Effector memory CD8-positive, alpha-beta T cell (primary cell): ENCODE measurements at regions not wholly inside any gene's neighbourhood (a gene's known extent, or its start where the extent isn't known, plus 50 kb on each side); places are given as distances from the start of the nearest gene placed in this dataset.

Experiments used
- ATAC-seq: fragments of 150-1000 bp; cut with Tn5 transposase; replicated peaks from 2 replicates; pipeline ENCODE4 v1.10.0; 2021; ENCODE audit warnings: mild to moderate bottlenecking, moderate library complexity
- DNase-seq, 3 experiments: peaks; one replicate each; pipeline ENCODE4 v3.0.0; 2021
- H3K27ac Mint-ChIP-seq, 2 donors: one replicate each; pipeline ENCODE4 v1.8.0; 2022; ENCODE audit warnings: mild to moderate bottlenecking in 2 of 2, mixed read lengths in 2 of 2, moderate library complexity in 2 of 2
- H3K27me3 Mint-ChIP-seq, 2 donors: one replicate each; pipeline ENCODE4 v1.8.0; 2022; ENCODE audit warnings: mixed read lengths in 2 of 2
- H3K36me3 Mint-ChIP-seq: one replicate; pipeline ENCODE4 v1.8.0; 2022; ENCODE audit warnings: mild to moderate bottlenecking, moderate library complexity, mixed read lengths; ENCODE audit not compliant: insufficient read depth
- H3K4me1 Mint-ChIP-seq, 2 donors: one replicate each; pipeline ENCODE4 v1.8.0; 2022; ENCODE audit warnings: low read depth in 2 of 2, mixed read lengths in 2 of 2
- H3K4me3 Mint-ChIP-seq, 2 donors: one replicate each; pipeline ENCODE4 v1.8.0; 2022; ENCODE audit warnings: mild to moderate bottlenecking in 2 of 2, mixed read lengths in 2 of 2, moderate library complexity in 2 of 2
- H3K9me3 Mint-ChIP-seq, 2 donors: one replicate each; pipeline ENCODE4 v1.8.0; 2022; ENCODE audit warnings: mixed read lengths in 2 of 2

DNA sequence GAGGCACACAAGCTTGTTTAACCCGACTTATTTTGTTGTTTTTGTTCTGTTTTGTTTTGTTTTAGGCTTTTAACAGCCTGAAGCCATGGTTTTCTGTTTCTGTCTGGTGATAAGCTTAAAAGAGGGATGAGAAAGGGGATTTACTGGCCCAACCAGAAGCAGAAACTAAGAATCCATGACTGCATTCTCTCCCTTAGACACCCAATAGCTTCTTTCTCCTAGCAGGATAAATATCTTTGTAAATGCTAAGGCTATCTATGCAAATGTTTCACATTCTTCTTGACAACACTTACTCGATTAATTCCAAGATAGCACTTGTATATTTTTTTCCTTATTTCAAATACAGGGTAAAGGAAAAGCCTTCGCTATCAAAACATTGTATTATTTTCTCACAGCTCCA is 53.7 kb upstream of the SMAD1 start:
- Mint-ChIP-seq H3K4me1 (no peaks in the 10 kb centered on the region), H3K9me3 (no peaks in the 10 kb centered on the region), H3K4me3 (no peak overlapping the region), H3K27me3 (peaks cover 6 to 10% of the 10 kb centered on the region in 2 donors), H3K36me3 (no peaks in the 10 kb centered on the region), H3K27ac (no peak overlapping the region)
- DNase-seq = no peak
- no peak for ATAC-seq

DNA sequence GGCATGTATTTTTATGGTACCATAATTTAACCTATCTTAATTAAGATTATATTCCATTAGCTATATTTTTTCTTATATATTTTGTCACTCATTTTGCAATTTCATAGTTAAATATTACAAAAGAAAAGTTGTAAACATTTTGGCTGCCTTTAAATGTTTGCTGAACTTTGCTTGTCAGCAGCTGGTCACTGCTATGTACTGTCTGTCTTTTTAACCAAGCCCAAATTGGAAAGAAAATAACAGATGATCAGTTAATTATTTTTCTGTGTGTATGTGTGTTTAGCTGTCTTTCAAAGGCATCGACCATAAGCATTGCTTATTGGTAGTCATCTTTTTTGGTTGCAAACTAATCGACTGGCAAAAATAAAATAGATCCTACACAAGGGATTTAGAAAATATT is 54.4 kb upstream of the SMAD1 start:
- Mint-ChIP-seq H3K27me3 (peaks cover 6 to 10% of the 10 kb centered on the region in 2 donors), H3K27ac (no peak overlapping the region), H3K4me1 (no peaks in the 10 kb centered on the region), H3K9me3 (no peaks in the 10 kb centered on the region), H3K36me3 (no peaks in the 10 kb centered on the region), H3K4me3 (no peak overlapping the region)
- no peak for DNase-seq
- no peak for ATAC-seq

DNA sequence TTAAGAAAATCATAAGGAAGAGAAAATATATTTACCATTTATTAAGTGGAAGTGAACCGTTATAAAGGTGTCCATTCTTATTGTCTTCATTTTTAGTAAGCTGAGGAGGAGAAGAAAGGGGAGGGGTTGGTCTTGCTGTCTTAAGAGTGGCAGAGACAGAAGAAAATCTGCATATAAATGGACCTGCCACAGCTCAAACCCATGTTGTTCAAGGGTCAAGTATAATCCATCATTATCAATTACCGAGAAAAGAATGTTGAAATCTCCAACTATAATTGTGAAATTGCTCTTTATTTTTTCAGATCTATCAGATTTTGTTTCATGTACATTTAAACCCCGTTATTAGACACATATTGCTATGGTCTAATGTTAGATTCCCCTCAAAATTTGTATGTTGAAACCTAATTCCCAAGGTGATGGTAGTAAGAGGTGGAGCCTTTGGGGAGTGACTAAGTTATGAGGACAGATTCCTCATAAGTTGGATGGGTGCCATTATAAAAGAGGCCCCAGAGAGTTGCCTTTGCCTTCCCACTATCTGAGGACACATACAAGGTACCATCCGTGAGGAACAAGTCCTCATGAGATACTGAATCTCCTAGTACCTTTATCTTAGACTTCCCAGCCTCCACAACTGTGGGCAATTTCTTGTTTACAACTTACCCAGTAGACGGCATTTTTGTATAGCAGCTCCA is 58.5 kb upstream of the SMAD1 start:
- peaks cover 8 to 11% of the 10 kb centered on the region in 2 donors for H3K27me3 Mint-ChIP-seq
- ATAC-seq = no peak
- DNase-seq = no peak
- H3K4me3 Mint-ChIP-seq = no peak overlapping the region
- H3K36me3 Mint-ChIP-seq = no peaks in the 10 kb centered on the region
- H3K27ac Mint-ChIP-seq = no peak overlapping the region
- no peaks in the 10 kb centered on the region for H3K4me1 Mint-ChIP-seq
- no peaks in the 10 kb centered on the region for H3K9me3 Mint-ChIP-seq

DNA sequence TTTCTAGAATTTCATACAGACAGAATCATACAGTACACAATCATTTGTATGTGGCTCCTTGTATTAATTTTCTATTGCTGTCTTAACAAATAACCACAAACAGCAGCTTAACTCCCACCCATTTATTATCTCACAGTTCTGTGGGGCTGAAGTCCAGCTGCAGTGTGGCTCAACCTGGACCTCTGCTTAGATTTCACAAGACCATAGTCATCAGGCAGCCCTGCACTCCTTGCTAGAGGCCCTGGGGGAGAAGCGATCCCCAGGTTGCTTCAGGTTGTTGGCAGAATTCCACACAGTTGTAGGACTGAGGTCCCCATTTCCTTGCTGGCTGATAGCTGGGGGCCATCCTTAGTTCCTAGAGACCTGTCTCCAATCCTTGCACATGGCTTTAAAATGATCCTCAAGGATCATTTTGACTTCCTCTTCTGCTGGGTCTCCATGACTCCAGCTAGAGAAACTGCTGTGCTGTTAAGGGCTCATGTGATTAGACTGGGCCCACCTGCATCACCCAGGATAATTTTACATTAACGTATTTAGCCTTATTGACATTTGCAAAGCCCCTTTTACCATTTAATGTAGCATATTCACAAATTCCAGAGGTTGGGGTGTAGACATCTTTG is 60.9 kb upstream of the SMAD1 start:
- H3K4me3 Mint-ChIP-seq = no peak overlapping the region
- no peak overlapping the region for H3K27ac Mint-ChIP-seq
- no peaks in the 10 kb centered on the region for H3K36me3 Mint-ChIP-seq
- ATAC-seq (no peak), DNase-seq (no peak)
- peaks cover 0 to 18% of the 10 kb centered on the region in 2 donors for H3K27me3 Mint-ChIP-seq
- H3K4me1 Mint-ChIP-seq = no peaks in the 10 kb centered on the region
- H3K9me3 Mint-ChIP-seq = no peaks in the 10 kb centered on the region

DNA sequence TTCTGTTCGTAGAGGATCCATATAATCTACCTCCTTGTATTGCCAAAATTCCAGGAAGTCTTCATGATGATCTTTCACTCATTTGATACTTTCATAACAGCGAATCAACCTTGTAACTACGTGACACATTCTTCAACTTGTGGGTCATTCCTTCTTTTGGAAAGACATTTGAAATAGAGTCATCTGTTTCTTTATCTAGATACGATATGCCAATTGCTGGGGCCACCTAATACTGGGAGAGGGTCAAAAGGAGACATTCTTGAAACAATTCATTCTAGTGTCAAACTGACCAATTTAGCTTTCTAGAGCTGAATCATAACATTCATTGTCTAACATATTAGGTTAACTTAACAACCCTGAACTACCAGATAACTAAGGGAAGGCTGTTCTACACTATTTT is 62.9 kb upstream of the SMAD1 start:
- DNase-seq (no peak), ATAC-seq (no peak)
- no peak overlapping the region for H3K27ac Mint-ChIP-seq

DNA sequence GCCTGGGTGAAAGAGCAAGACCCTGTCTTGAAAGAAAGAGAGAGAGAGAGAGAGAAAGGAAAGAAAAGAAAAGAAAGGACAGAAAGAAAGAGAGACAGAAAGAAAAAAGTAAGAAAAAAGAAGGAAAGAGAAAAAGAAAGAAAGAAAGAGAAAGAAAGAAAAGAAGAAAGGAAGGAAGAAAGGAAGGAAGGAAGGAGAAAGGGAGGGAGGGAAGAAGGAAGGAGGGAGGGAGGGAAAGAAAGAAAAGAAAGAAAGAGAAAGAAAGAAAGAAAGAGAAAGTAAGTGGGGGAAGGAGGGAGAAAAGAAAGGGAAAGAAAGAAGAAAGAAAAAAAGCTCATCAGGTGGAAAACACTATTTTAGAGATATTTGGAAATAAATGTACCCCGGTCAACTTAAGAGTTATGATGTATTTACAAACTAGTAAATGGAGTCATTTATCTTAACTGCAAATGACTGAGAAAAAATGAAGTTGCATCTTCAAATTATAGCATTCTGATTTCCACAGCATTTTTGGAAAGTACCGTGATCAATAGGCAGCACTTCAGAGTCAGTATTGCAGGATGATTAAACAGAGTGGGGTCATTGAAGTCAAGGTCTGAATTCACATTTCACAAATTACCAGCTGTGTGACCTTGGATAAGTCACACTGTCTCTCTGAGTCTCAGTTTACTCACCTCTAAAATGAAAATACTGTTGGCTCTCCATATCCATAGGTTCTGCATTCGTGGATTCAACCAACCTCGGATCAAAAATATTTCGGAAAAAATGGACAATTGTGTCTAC is 64.1 kb upstream of the SMAD1 start:
- Mint-ChIP-seq H3K27ac (no peak overlapping the region), H3K36me3 (no peaks in the 10 kb centered on the region), H3K4me1 (no peaks in the 10 kb centered on the region), H3K9me3 (no peaks in the 10 kb centered on the region), H3K27me3 (peaks cover 0 to 19% of the 10 kb centered on the region in 2 donors), H3K4me3 (no peak overlapping the region)
- no peak for ATAC-seq
- DNase-seq = no peak

More for the DNA sequence above, 62.9 kb upstream of the SMAD1 start:
- no peaks in the 10 kb centered on the region for H3K36me3 Mint-ChIP-seq
- H3K4me3 Mint-ChIP-seq = no peak overlapping the region
- H3K9me3 Mint-ChIP-seq = no peaks in the 10 kb centered on the region
- peaks cover 0 to 19% of the 10 kb centered on the region in 2 donors for H3K27me3 Mint-ChIP-seq
- no peaks in the 10 kb centered on the region for H3K4me1 Mint-ChIP-seq

DNA sequence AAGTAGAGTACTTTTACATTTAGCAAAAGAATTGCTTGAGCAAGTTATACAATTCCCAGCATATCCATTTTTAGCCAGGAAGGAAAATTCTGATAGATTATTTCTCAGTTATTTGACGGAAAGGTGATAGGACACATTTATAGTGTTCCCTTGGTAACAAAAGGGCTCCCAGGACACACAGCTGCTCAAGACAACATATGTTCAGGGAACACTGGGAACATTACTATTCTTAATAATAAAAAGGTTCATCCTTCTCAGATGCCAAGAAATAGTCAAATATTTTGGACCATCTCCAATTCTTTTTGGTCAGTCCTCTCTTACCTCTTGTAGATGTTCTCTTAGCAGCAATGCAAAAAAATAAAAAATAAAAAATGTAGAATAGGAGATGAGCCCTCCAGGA is 66.8 kb upstream of the SMAD1 start:
- H3K36me3 Mint-ChIP-seq = no peaks in the 10 kb centered on the region

DNA sequence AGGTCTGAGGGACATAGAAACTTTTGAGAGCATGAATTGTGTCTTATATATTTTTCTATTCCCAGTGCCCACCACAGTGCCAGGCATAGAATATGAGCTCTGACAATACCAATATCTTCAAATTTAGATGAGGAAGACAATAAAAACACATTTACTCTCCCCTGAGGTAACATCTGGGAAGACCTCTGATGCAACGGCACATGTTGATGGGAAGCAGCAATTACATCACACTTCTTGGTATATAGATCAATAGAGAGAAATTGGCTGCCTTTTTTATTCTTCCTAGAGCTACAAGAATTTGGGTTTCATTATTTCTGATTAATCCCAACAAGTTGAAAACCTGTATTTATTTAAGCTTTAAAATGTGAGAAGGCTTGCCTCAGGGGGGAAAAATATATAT is 67.4 kb upstream of the SMAD1 start:
- Mint-ChIP-seq H3K4me3 (no peak overlapping the region), H3K27me3 (peaks cover 8 to 13% of the 10 kb centered on the region in 2 donors), H3K36me3 (no peaks in the 10 kb centered on the region), H3K9me3 (no peaks in the 10 kb centered on the region), H3K4me1 (no peaks in the 10 kb centered on the region), H3K27ac (no peak overlapping the region)
- ATAC-seq = no peak
- DNase-seq = no peak

More for the DNA sequence above, 66.8 kb upstream of the SMAD1 start:
- Mint-ChIP-seq H3K27ac (no peak overlapping the region), H3K4me1 (no peaks in the 10 kb centered on the region), H3K9me3 (no peaks in the 10 kb centered on the region), H3K27me3 (peaks cover 8 to 13% of the 10 kb centered on the region in 2 donors), H3K4me3 (no peak overlapping the region)
- ATAC-seq = no peak
- DNase-seq = no peak

DNA sequence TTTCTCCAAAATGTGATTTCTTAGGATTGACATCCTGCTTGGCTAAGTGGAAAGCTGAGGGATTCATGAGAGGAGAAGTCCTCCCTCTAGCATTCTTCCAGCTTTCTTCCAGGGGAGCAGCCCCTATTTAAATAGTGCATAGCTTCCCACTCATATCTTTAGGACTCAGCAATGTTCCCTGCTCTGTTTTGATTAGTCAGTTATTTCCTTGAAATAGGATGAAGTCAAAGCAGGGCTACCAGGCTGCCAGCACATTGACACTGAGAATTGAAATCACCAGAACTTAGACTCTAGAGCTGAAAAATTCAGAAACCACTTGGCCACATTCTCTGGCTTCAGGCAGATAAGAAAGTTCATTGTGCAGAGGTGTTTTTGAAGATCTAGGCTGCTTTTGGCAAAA is 74.7 kb upstream of the SMAD1 start:
- no peak overlapping the region for H3K27ac Mint-ChIP-seq
- H3K4me1 Mint-ChIP-seq = no peaks in the 10 kb centered on the region
- no peaks in the 10 kb centered on the region for H3K9me3 Mint-ChIP-seq
- H3K4me3 Mint-ChIP-seq = no peak overlapping the region
- no peaks in the 10 kb centered on the region for H3K36me3 Mint-ChIP-seq
- H3K27me3 Mint-ChIP-seq = peaks cover 5 to 10% of the 10 kb centered on the region in 2 donors
- DNase-seq (no peak), ATAC-seq (no peak)

DNA sequence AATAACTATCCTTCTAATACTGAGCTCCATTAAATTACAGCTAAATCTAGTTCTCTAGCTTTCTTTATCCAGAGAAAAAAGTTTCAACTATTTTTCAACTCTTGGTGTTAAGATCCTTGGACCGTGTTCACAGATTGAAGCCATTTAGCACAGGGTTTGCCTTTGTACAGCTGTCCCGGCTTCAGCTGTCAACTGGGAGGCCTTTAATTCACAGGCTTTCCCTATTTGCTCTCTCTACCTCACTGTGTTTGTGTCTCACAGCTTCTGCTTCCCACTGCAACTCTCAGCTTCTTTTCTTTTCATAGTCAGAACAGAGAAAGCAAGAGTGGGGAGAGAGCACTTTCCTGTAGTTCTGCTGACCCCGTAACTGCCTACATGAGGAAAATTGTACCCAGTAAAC is 76.9 kb upstream of the SMAD1 start:
- H3K4me3 Mint-ChIP-seq = no peak overlapping the region
- ATAC-seq (no peak), DNase-seq (no peak)
- H3K27ac Mint-ChIP-seq = no peak overlapping the region
- no peaks in the 10 kb centered on the region for H3K36me3 Mint-ChIP-seq
- H3K9me3 Mint-ChIP-seq = peaks cover 0 to 1% of the 10 kb centered on the region in 2 donors
- peaks cover 23 to 24% of the 10 kb centered on the region in 2 donors for H3K27me3 Mint-ChIP-seq
- H3K4me1 Mint-ChIP-seq = no peaks in the 10 kb centered on the region

DNA sequence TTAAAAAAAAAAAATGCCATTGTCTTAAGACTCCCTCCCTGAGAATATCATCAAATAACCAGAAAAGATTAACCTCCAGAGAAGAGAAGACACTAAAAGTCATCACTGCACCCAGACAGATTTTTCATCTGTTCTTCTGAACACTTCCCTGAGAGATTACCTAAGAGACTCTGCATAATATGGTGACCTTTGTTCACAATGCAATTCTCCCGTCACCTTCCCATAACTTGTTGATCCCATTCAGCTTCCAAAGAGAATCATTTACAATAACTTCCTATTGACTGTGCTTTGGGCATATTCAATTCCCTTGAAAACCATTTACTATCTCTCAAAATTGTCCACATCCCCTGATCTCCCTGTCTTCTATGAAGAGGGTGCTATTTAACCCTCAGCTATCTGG is 85.1 kb upstream of the SMAD1 start:
- ATAC-seq = no peak
- Mint-ChIP-seq H3K9me3 (peaks cover 0 to 1% of the 10 kb centered on the region in 2 donors), H3K36me3 (no peaks in the 10 kb centered on the region), H3K27me3 (peaks cover 21 to 31% of the 10 kb centered on the region in 2 donors), H3K27ac (no peak overlapping the region), H3K4me1 (no peaks in the 10 kb centered on the region), H3K4me3 (no peak overlapping the region)
- no peak for DNase-seq

DNA sequence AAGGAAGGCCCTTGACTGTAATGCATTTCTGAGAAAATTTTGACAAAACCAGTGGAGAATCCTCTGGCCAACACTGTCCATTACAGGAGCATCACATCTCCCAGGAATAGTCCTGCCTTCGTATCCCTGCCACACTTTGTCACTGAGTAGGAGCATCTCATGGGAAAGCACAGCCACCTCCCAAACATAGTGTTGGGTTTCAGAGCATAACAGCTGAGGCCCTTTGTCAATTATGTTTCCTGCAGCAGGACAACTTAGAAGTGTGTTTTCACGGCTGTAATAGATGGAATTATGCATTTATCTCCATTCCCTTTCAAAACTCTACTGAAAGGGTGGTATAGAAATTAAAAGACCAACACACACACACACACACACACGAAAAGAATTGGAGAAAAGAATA is 91.1 kb upstream of the SMAD1 start:
- Mint-ChIP-seq H3K4me1 (no peaks in the 10 kb centered on the region), H3K27ac (no peak overlapping the region), H3K4me3 (no peak overlapping the region), H3K27me3 (peaks cover 27 to 51% of the 10 kb centered on the region in 2 donors), H3K36me3 (peaks cover 2% of the 10 kb centered on the region), H3K9me3 (peaks cover 2 to 7% of the 10 kb centered on the region in 2 donors)
- DNase-seq = no peak
- ATAC-seq = no peak

DNA sequence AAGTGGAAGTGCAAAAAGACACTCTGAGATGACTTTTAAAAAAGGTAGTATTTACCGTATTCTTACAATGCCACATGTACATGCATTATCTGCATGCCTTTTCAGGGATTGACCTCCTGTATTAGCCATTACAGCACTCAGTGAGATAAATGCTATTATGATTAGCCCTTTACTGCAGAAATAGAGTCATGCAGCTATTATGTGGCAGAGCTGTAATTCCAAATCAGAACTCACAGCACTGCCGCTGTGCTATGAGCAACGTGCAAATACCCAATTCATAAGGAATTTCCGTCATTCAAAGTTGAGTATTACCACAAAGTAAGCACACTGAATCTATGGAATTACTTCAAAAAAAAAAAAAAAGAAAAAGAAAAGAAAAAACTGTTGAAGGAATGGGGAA is 92.1 kb upstream of the SMAD1 start:
- peaks cover 2 to 7% of the 10 kb centered on the region in 2 donors for H3K9me3 Mint-ChIP-seq
- H3K4me1 Mint-ChIP-seq = no peaks in the 10 kb centered on the region
- H3K4me3 Mint-ChIP-seq = no peak overlapping the region
- ATAC-seq (no peak), DNase-seq (no peak)
- peaks cover 27 to 53% of the 10 kb centered on the region in 2 donors for H3K27me3 Mint-ChIP-seq
- H3K36me3 Mint-ChIP-seq = peaks cover 2% of the 10 kb centered on the region
- no peak overlapping the region for H3K27ac Mint-ChIP-seq

DNA sequence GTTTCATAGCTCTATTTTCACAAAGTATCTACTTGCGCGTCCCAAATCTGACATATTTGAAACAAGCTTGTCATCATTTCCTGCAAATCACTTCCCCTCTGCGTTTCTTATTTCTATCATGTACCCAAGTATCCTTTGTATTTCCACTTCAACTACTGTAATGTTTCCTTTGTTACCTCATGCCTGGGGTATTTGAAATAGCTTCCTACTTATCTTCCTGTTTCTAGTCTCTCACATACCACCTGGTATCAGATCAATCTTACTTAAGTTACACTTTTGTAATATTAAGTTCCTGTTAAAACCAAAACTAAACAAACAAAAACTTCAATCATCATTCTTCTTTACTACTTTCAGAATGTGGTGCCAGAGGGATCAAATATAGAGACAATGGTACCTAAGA is 93.6 kb upstream of the SMAD1 start:
- peaks cover 2% of the 10 kb centered on the region for H3K36me3 Mint-ChIP-seq
- H3K9me3 Mint-ChIP-seq = peaks cover 4 to 7% of the 10 kb centered on the region in 2 donors
- ATAC-seq = no peak
- H3K4me3 Mint-ChIP-seq = no peak overlapping the region
- peaks cover 27 to 50% of the 10 kb centered on the region in 2 donors for H3K27me3 Mint-ChIP-seq
- no peak for DNase-seq
- no peaks in the 10 kb centered on the region for H3K4me1 Mint-ChIP-seq
- no peak overlapping the region for H3K27ac Mint-ChIP-seq
